ENCODE measurements at regions not wholly inside any gene's neighbourhood (a gene's known extent, or its start where the extent isn't known, plus 50 kb on each side); places are given as distances from the start of the nearest gene placed in this dataset.

GRCh38 chr2:164030623-164031022 lies 294.8 kb upstream of the FIGN start:
- Histone ChIP-seq H4K20me1 (ENCODE audit: low read depth) (no peaks in the 10 kb centered on the region), H3K27me3 (no peaks in the 10 kb centered on the region), H3K36me3 (no peaks in the 10 kb centered on the region), H3K9ac (no peak overlapping the region), H2AFZ (replicated peaks) (no peak overlapping the region), H3K9me3 (ENCODE audit: low read depth) (no peaks in the 10 kb centered on the region), H3K4me3 (no peak overlapping the region), H3K79me2 (ENCODE audit: low read depth) (no peaks in the 10 kb centered on the region), H3K27ac (no peak overlapping the region), H3F3A (ENCODE audit: low read depth) (no peaks in the 10 kb centered on the region), H3K4me1 (no peaks in the 10 kb centered on the region), H3K4me2 (no peak overlapping the region)
- no peak overlapping the region for H3K4me3 Mint-ChIP-seq
- H3K27ac Mint-ChIP-seq: no peak overlapping the region
- H3K27me3 Mint-ChIP-seq (ENCODE audit: insufficient read depth, low read depth): no peaks in the 10 kb centered on the region
- no peaks in the 10 kb centered on the region for H3K36me3 Mint-ChIP-seq
- H3K9me3 Mint-ChIP-seq: peaks cover 3% of the 10 kb centered on the region
- DNase-seq (ENCODE audit: low spot score): no peak
- H3K4me1 Mint-ChIP-seq: no peaks in the 10 kb centered on the region
- TF ChIP-seq EZH2phosphoT487 (IDR thresholded peaks at IDR 0.05) (no peak), EZH2 (IDR thresholded peaks at IDR 0.05) (no peak), CTCF (IDR thresholded peaks at IDR 0.05) (no peak)

- no peaks in the 10 kb centered on the region for H4K20me1 ChIP-seq (ENCODE audit: low read depth)
- H3K9me3 ChIP-seq (ENCODE audit: low read depth): no peaks in the 10 kb centered on the region
- H3K36me3 ChIP-seq: no peaks in the 10 kb centered on the region
- peaks cover 3% of the 10 kb centered on the region for H3K9me3 Mint-ChIP-seq
- TF ChIP-seq CTCF (IDR thresholded peaks at IDR 0.05) (no peak), EZH2 (IDR thresholded peaks at IDR 0.05) (no peak), EZH2phosphoT487 (IDR thresholded peaks at IDR 0.05) (no peak)
- no peaks in the 10 kb centered on the region for H3K4me1 ChIP-seq
- H3K4me2 ChIP-seq: no peak overlapping the region
- no peaks in the 10 kb centered on the region for H3K27me3 Mint-ChIP-seq (ENCODE audit: insufficient read depth, low read depth)
- no peak for DNase-seq (ENCODE audit: low spot score)
- H2AFZ ChIP-seq (replicated peaks): peak overlapping the region; percentile 36
- H3K4me3 Mint-ChIP-seq: no peak overlapping the region
- H3K4me3 ChIP-seq: no peak overlapping the region
- H3F3A ChIP-seq (ENCODE audit: low read depth): no peaks in the 10 kb centered on the region
- H3K79me2 ChIP-seq (ENCODE audit: low read depth): no peaks in the 10 kb centered on the region
- no peak overlapping the region for H3K27ac Mint-ChIP-seq
- no peaks in the 10 kb centered on the region for H3K27me3 ChIP-seq
- H3K4me1 Mint-ChIP-seq: no peaks in the 10 kb centered on the region
- no peak overlapping the region for H3K9ac ChIP-seq
- H3K36me3 Mint-ChIP-seq: no peaks in the 10 kb centered on the region
- H3K27ac ChIP-seq: no peak overlapping the region
Observed at GRCh38 chr2:164028814-164029534, 293.2 kb upstream of the FIGN start.

- Histone ChIP-seq H2AFZ (replicated peaks) (no peak overlapping the region), H3K36me3 (no peaks in the 10 kb centered on the region), H3K4me3 (no peak overlapping the region), H3K4me1 (no peaks in the 10 kb centered on the region), H3K27ac (no peak overlapping the region), H4K20me1 (ENCODE audit: low read depth) (no peaks in the 10 kb centered on the region), H3K9ac (no peak overlapping the region), H3K4me2 (no peak overlapping the region), H3K79me2 (ENCODE audit: low read depth) (no peaks in the 10 kb centered on the region), H3K27me3 (no peaks in the 10 kb centered on the region), H3F3A (ENCODE audit: low read depth) (no peaks in the 10 kb centered on the region), H3K9me3 (ENCODE audit: low read depth) (no peaks in the 10 kb centered on the region)
- Mint-ChIP-seq H3K9me3 (no peaks in the 10 kb centered on the region), H3K36me3 (no peaks in the 10 kb centered on the region), H3K27ac (no peak overlapping the region), H3K4me1 (peaks cover 3% of the 10 kb centered on the region), H3K4me3 (no peak overlapping the region), H3K27me3 (ENCODE audit: insufficient read depth, low read depth) (no peaks in the 10 kb centered on the region)
- TF ChIP-seq CTCF (IDR thresholded peaks at IDR 0.05): no peak
- TF ChIP-seq EZH2phosphoT487 (IDR thresholded peaks at IDR 0.05): no peak
- no peak for TF ChIP-seq EZH2 (IDR thresholded peaks at IDR 0.05)
- DNase-seq (ENCODE audit: low spot score): no peak
Observed at GRCh38 chr2:164024396-164024795, 288.6 kb upstream of the FIGN start.

All from neural progenitor cell (in vitro differentiated cells).